ENCODE measurements at regions not wholly inside any gene's neighbourhood (a gene's known extent, or its start where the extent isn't known, plus 50 kb on each side); places are given as distances from the start of the nearest gene placed in this dataset.
"Not testable (repeated sequence)": the region's sequence is repeated elsewhere in the genome, so short reads cannot be mapped to it uniquely, and the experiment has no call there.

DNA sequence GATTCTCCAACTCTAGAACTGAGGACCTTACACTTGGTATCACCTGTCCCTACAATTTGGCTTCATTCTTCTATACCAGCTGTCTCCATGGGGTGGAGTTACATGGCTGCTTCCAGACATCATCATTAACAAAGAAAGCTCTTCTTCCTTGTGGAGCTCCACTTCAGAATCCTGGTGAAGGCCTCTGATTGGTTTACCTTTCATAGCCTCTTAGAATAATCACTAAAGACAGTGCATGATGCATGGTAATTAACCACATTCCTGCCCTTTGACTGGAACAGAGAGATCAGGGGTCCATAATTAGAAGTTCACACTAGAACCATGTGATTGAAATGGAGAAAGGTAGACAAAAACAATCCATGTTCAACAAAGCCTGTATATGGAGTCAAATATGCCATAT, 112.6 kb upstream of the ZNF827 start:
- peaks cover 0 to 2% (median 0%) of the 10 kb centered on the region in 4 experiments for H3K27me3 ChIP-seq (replicated peaks in 1 of 4; ENCODE audit: control extremely low read depth in 1 of 4, control insufficient read depth in 3 of 4, insufficient read depth in 4 of 4, low read length in 3 of 4)
- intact Hi-C loops (cut with micrococcal nuclease), result no loop called here
- no peak overlapping the region for H3K27ac ChIP-seq (ENCODE audit: low read length in 2 of 2)
- H4K20me1 ChIP-seq (ENCODE audit: control insufficient read depth, insufficient read depth, low read length, poor library complexity, severe bottlenecking), result no peaks in the 10 kb centered on the region
- Mint-ChIP-seq H3K4me1 (peaks cover 61% of the 10 kb centered on the region), H3K9me3 (ENCODE audit: insufficient read depth) (peaks cover 2% of the 10 kb centered on the region), H3K4me3 (no peak overlapping the region), H3K27me3 (no peaks in the 10 kb centered on the region), H3K27ac (no peak overlapping the region)
- H3K4me3 ChIP-seq (ENCODE audit: control extremely low read depth in 1 of 5, extremely low read depth in 1 of 5, insufficient read depth in 1 of 5, low read depth in 2 of 5, low read length in 4 of 5), result no peak overlapping the region
- TF ChIP-seq, protein P1, sequence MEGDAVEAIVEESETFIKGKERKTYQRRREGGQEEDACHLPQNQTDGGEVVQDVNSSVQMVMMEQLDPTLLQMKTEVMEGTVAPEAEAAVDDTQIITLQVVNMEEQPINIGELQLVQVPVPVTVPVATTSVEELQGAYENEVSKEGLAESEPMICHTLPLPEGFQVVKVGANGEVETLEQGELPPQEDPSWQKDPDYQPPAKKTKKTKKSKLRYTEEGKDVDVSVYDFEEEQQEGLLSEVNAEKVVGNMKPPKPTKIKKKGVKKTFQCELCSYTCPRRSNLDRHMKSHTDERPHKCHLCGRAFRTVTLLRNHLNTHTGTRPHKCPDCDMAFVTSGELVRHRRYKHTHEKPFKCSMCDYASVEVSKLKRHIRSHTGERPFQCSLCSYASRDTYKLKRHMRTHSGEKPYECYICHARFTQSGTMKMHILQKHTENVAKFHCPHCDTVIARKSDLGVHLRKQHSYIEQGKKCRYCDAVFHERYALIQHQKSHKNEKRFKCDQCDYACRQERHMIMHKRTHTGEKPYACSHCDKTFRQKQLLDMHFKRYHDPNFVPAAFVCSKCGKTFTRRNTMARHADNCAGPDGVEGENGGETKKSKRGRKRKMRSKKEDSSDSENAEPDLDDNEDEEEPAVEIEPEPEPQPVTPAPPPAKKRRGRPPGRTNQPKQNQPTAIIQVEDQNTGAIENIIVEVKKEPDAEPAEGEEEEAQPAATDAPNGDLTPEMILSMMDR (IDR thresholded peaks at IDR 0.05), result no peak
- TF ChIP-seq EZH2 (IDR thresholded peaks at IDR 0.05; ENCODE audit: borderline replicate concordance, insufficient read depth, low read depth, low read length, poor library complexity, severe bottlenecking), result no peak
- no peaks in the 10 kb centered on the region for H3K79me2 ChIP-seq (ENCODE audit: control insufficient read depth, insufficient read depth, low read length)
- H3K9me3 ChIP-seq (ENCODE audit: control extremely low read depth in 1 of 3, control insufficient read depth in 2 of 3, insufficient read depth in 1 of 3, low read length in 2 of 3), result peaks cover 1 to 13% (median 12%) of the 10 kb centered on the region in 3 donors
- H3K36me3 ChIP-seq (replicated peaks in 1 of 2; ENCODE audit: control extremely low read depth in 1 of 2, control insufficient read depth in 1 of 2, extremely low read depth in 1 of 2, insufficient read depth in 2 of 2, low read length in 1 of 2), result no peaks in the 10 kb centered on the region
- DNase-seq (no peak), ATAC-seq (ENCODE audit: low read depth) (no peak)
- H3K4me1 ChIP-seq (ENCODE audit: control insufficient read depth in 2 of 2, insufficient read depth in 2 of 2, low read length in 2 of 2), result peaks cover 47 to 50% of the 10 kb centered on the region in 2 donors
- H2AFZ ChIP-seq (ENCODE audit: insufficient read depth, low read depth, low read length, poor library complexity, severe bottlenecking), result no peak overlapping the region
- ChIA-PET POLR2A (interaction anchor here (4.1 kb wide), 1 partner anchor 8 kb away, joined by 16 read pairs; no protein-coding TSS in a partner anchor), CTCF (interaction anchor here (0.6 to 3.2 kb wide), 6 partner anchors 9 to 182 kb away, joined by 3 to 26 read pairs (median 4); no protein-coding TSS in a partner anchor)
- H3K9ac ChIP-seq (ENCODE audit: low read length), result no peak overlapping the region
- H3K4me2 ChIP-seq (replicated peaks; ENCODE audit: low read depth, low read length, poor library complexity, severe bottlenecking), result no peak overlapping the region

DNA sequence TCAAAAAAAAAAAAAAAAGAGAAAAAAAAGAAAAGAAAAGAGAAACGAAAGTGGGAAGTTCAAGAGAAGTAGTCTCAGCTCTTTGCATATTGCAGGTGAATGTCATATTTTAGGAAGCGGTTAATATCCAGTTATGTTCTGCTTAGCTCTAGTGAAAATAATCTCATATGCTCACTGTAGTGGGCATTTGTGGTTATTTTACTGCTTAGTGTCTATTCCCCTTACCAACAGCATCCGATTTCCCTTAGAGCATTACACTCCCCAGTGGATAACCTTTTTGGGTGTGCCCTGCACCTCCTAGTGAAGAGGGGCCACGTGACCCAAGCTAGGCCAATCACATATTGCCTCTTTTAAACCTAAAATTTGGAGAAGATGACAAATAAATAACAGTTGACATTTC, 111.2 kb upstream of the ZNF827 start:
- CTCF ChIA-PET, result interaction anchor here (1.0 to 3.2 kb wide), 6 partner anchors 10 to 113 kb away, joined by 3 to 26 read pairs (median 4); no protein-coding TSS in a partner anchor
- no peaks in the 10 kb centered on the region for H3K79me2 ChIP-seq (ENCODE audit: control insufficient read depth, insufficient read depth, low read length)
- peak; percentile 86 for DNase-seq
- no peaks in the 10 kb centered on the region for H3K27me3 Mint-ChIP-seq
- H3K9me3 Mint-ChIP-seq (ENCODE audit: insufficient read depth), result peaks cover 2% of the 10 kb centered on the region
- H4K20me1 ChIP-seq (ENCODE audit: control insufficient read depth, insufficient read depth, low read length, poor library complexity, severe bottlenecking), result no peaks in the 10 kb centered on the region
- peaks cover 43 to 44% of the 10 kb centered on the region in 2 donors for H3K4me1 ChIP-seq (ENCODE audit: control insufficient read depth in 2 of 2, insufficient read depth in 2 of 2, low read length in 2 of 2)
- H3K36me3 ChIP-seq (replicated peaks in 1 of 2; ENCODE audit: control extremely low read depth in 1 of 2, control insufficient read depth in 1 of 2, extremely low read depth in 1 of 2, insufficient read depth in 2 of 2, low read length in 1 of 2), result no peaks in the 10 kb centered on the region
- no CpG with 5 or more reads among the region's 4 CpGs for whole genome bisulfite sequencing (ENCODE audit: insufficient coverage)
- POLR2A ChIA-PET, result interaction anchor here (0.6 to 4.1 kb wide), 3 partner anchors 10 to 860 kb away, joined by 4 to 16 read pairs (median 4); no protein-coding TSS in a partner anchor
- H3K4me3 Mint-ChIP-seq, result peak overlapping the region; percentile 65
- ATAC-seq (ENCODE audit: low read depth), result peak; percentile 95
- H2AFZ ChIP-seq (ENCODE audit: insufficient read depth, low read depth, low read length, poor library complexity, severe bottlenecking), result no peak overlapping the region
- no peak overlapping the region for H3K9ac ChIP-seq (ENCODE audit: low read length)
- H3K27ac Mint-ChIP-seq, result peak overlapping the region; percentile 76
- H3K4me2 ChIP-seq (replicated peaks; ENCODE audit: low read depth, low read length, poor library complexity, severe bottlenecking), result peak overlapping the region; percentile 64
- intact Hi-C loops (cut with micrococcal nuclease), result loop anchor here (1.0 to 10.0 kb wide), 4 partner anchors 9 to 955 kb away; partner anchors contain the start of genes ABCE1 and ANAPC10
- no peaks in the 10 kb centered on the region for H3K27me3 ChIP-seq (replicated peaks in 1 of 4; ENCODE audit: control extremely low read depth in 1 of 4, control insufficient read depth in 3 of 4, insufficient read depth in 4 of 4, low read length in 3 of 4)
- peak overlapping the region in 1 of 5 experiments; percentile 24 for H3K4me3 ChIP-seq (ENCODE audit: control extremely low read depth in 1 of 5, extremely low read depth in 1 of 5, insufficient read depth in 1 of 5, low read depth in 2 of 5, low read length in 4 of 5)
- peaks cover 1 to 13% (median 12%) of the 10 kb centered on the region in 3 donors for H3K9me3 ChIP-seq (ENCODE audit: control extremely low read depth in 1 of 3, control insufficient read depth in 2 of 3, insufficient read depth in 1 of 3, low read length in 2 of 3)
- TF ChIP-seq, protein P1 (IDR thresholded peaks at IDR 0.05), result no peak
- TF ChIP-seq EZH2 (IDR thresholded peaks at IDR 0.05; ENCODE audit: borderline replicate concordance, insufficient read depth, low read depth, low read length, poor library complexity, severe bottlenecking), result no peak
- H3K4me1 Mint-ChIP-seq, result peaks cover 60% of the 10 kb centered on the region
- no peak overlapping the region for H3K27ac ChIP-seq (ENCODE audit: low read length in 2 of 2)

DNA sequence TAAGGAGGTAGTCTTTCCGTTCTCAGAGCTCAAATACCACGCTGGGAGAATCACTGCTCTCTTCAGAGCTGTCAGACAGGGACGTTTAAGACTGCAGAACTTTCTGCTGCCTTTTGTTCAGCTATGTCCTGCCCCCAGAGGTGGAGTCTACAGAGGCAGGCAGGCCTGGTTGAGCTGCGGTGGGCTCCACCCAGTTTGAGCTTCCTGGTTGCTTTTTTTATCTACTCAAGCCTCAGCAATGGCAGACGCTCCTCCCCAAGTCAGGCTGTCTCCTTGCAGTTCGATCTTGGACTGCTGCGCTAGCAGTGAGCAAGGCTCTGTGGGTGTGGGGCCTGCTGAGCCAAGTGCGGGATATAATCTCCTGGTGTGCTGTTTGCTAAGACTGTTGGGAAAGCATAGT, 109.1 kb upstream of the ZNF827 start:
- ChIA-PET CTCF (interaction anchor here (0.7 to 0.9 kb wide), 2 partner anchors 11 to 16 kb away, joined by 3 read pairs; no protein-coding TSS in a partner anchor), POLR2A (interaction anchor here (4.1 kb wide), 1 partner anchor 12 kb away, joined by 16 read pairs; no protein-coding TSS in a partner anchor)
- H3K79me2 ChIP-seq (ENCODE audit: control insufficient read depth, insufficient read depth, low read length); H3K27me3 ChIP-seq (replicated peaks in 1 of 4; ENCODE audit: control extremely low read depth in 1 of 4, control insufficient read depth in 3 of 4, insufficient read depth in 4 of 4, low read length in 3 of 4); ATAC-seq (ENCODE audit: low read depth); H3K4me3 Mint-ChIP-seq; H3K27ac Mint-ChIP-seq; H3K9me3 Mint-ChIP-seq (ENCODE audit: insufficient read depth); H2AFZ ChIP-seq (ENCODE audit: insufficient read depth, low read depth, low read length, poor library complexity, severe bottlenecking); DNase-seq; H3K27me3 Mint-ChIP-seq; H3K4me3 ChIP-seq (ENCODE audit: control extremely low read depth in 1 of 5, extremely low read depth in 1 of 5, insufficient read depth in 1 of 5, low read depth in 2 of 5, low read length in 4 of 5); H3K9ac ChIP-seq (ENCODE audit: low read length); H4K20me1 ChIP-seq (ENCODE audit: control insufficient read depth, insufficient read depth, low read length, poor library complexity, severe bottlenecking); H3K4me2 ChIP-seq (replicated peaks; ENCODE audit: low read depth, low read length, poor library complexity, severe bottlenecking); H3K27ac ChIP-seq (ENCODE audit: low read length in 2 of 2); H3K36me3 ChIP-seq (replicated peaks in 1 of 2; ENCODE audit: control extremely low read depth in 1 of 2, control insufficient read depth in 1 of 2, extremely low read depth in 1 of 2, insufficient read depth in 2 of 2, low read length in 1 of 2): not testable (repeated sequence)
- peaks cover 40 to 43% of the 10 kb centered on the region in 2 donors for H3K4me1 ChIP-seq (ENCODE audit: control insufficient read depth in 2 of 2, insufficient read depth in 2 of 2, low read length in 2 of 2)
- H3K4me1 Mint-ChIP-seq, result peaks cover 73% of the 10 kb centered on the region
- 65% methylated on average over 8 of the region's 8 CpGs for WGBS (ENCODE audit: insufficient coverage)
- intact Hi-C loops (cut with micrococcal nuclease), result loop anchor here (2.0 to 10.0 kb wide), 2 partner anchors 19 to 953 kb away; partner anchors contain the start of genes ABCE1 and ANAPC10
- peaks cover 2 to 16% (median 13%) of the 10 kb centered on the region in 3 donors for H3K9me3 ChIP-seq (ENCODE audit: control extremely low read depth in 1 of 3, control insufficient read depth in 2 of 3, insufficient read depth in 1 of 3, low read length in 2 of 3)
